Transverse colon (tissue), 4 donors: ENCODE measurements at regions not wholly inside any gene's neighbourhood (a gene's known extent, or its start where the extent isn't known, plus 50 kb on each side); places are given as distances from the start of the nearest gene placed in this dataset.

Experiments
- EP300 ChIP-seq: sonication (generic); formaldehyde crosslinking; IDR thresholded peaks from one replicate; pipeline ENCODE4 v1.6.1; 2017; ENCODE audit warnings: antibody characterized with exemption, low read depth
- POLR2A ChIP-seq: fragments of 450-650 bp; IDR thresholded peaks from one replicate; pipeline ENCODE4 v1.6.1; 2016; ENCODE audit warnings: antibody characterized with exemption, mild to moderate bottlenecking, moderate library complexity
- POLR2AphosphoS5 ChIP-seq, 3 donors: sonication (generic); formaldehyde crosslinking; IDR thresholded peaks; one replicate each; pipeline ENCODE4 v1.6.1; 2016; ENCODE audit warnings: antibody characterized with exemption in 3 of 3
- TF ChIP-seq, protein P1 (sequence below), 5 experiments: fragments of 200-600 bp in 3 of 5; fragments of 450-650 bp in 2 of 5; sonication (generic) in 3 of 5; IDR thresholded peaks; 1 replicate in 2 of 5; 2 replicates in 3 of 5; pipeline ENCODE4 v1.5.1; 2016 to 2017; ENCODE audit warnings: antibody characterized with exemption in 5 of 5, inconsistent platforms in 3 of 5, mild to moderate bottlenecking in 2 of 5, moderate library complexity in 1 of 5

DNA sequence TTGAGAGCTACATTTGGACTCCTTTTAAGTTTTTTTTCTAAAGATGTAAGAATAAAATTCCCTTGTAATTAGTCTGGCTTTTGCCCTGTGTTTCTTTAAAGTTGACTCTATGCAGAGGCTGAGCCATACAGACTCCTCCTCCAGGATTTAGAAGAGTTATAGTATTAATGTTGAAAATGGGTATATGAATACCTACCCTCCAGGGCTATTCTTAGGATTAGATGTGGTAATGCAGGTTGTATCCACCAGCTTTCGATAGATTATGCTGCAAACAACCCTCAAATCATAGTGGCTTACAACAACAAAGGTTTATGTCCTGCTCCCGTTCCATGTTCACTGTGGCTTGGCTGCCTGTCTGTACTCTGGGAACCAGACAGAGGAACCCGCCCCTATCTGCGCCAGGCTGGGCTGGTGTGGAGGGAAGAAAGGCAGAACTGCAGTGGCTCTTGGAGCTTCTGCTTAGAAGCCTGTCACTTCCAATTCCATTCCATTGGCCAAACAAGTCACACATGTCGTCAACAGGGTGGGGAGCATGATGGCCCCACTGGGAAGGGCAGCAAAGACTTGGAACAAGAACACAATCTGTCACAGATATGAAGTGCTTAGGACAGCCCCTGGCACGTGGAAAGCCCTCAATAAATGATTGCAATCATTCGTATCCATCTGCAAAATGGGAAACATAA lies 290.8 kb downstream of the FOXO1 start:
- TF ChIP-seq, protein P1, sequence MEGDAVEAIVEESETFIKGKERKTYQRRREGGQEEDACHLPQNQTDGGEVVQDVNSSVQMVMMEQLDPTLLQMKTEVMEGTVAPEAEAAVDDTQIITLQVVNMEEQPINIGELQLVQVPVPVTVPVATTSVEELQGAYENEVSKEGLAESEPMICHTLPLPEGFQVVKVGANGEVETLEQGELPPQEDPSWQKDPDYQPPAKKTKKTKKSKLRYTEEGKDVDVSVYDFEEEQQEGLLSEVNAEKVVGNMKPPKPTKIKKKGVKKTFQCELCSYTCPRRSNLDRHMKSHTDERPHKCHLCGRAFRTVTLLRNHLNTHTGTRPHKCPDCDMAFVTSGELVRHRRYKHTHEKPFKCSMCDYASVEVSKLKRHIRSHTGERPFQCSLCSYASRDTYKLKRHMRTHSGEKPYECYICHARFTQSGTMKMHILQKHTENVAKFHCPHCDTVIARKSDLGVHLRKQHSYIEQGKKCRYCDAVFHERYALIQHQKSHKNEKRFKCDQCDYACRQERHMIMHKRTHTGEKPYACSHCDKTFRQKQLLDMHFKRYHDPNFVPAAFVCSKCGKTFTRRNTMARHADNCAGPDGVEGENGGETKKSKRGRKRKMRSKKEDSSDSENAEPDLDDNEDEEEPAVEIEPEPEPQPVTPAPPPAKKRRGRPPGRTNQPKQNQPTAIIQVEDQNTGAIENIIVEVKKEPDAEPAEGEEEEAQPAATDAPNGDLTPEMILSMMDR (IDR thresholded peaks at IDR 0.05): no peak
- no peak for TF ChIP-seq EP300
- TF ChIP-seq POLR2AphosphoS5 (IDR thresholded peaks at IDR 0.05): no peak
- no peak for TF ChIP-seq POLR2A
